H9 (cell line): ENCODE measurements at regions not wholly inside any gene's neighbourhood (a gene's known extent, or its start where the extent isn't known, plus 50 kb on each side); places are given as distances from the start of the nearest gene placed in this dataset.

ENCODE experiments used
- DNase-seq: peaks from one replicate; pipeline ENCODE4 v3.0.0-alpha.2; 2017
- H2AFZ ChIP-seq: one replicate; pipeline ENCODE4 v1.6.1; 2013; ENCODE audit warnings: mild to moderate bottlenecking, low read length, control low read depth, moderate library complexity
- H2AK5ac ChIP-seq: 2 replicates; pipeline ENCODE4 v1.6.1; 2013; ENCODE audit warnings: low read length, control low read depth, mixed read lengths; ENCODE audit not compliant: insufficient read length
- H2BK120ac ChIP-seq: one replicate; pipeline ENCODE4 v1.6.1; 2013; ENCODE audit warnings: low read depth, mild to moderate bottlenecking, low read length, control low read depth, inconsistent platforms; ENCODE audit not compliant: poor library complexity, severe bottlenecking
- H2BK12ac ChIP-seq: 2 replicates; pipeline ENCODE4 v1.6.1; 2013; ENCODE audit warnings: low read length, control low read depth, mixed read lengths, low read depth; ENCODE audit not compliant: insufficient read length
- H2BK15ac ChIP-seq: 2 replicates; pipeline ENCODE4 v1.6.1; 2013; ENCODE audit warnings: low read depth, low read length, control low read depth
- H2BK20ac ChIP-seq: one replicate; pipeline ENCODE4 v1.6.1; 2013; ENCODE audit warnings: low read depth, mild to moderate bottlenecking, low read length, control low read depth, inconsistent platforms; ENCODE audit not compliant: poor library complexity, severe bottlenecking
- H2BK5ac ChIP-seq: 2 replicates; pipeline ENCODE4 v1.6.1; 2013; ENCODE audit warnings: low read length, control low read depth, mixed read lengths; ENCODE audit not compliant: insufficient read length
- H3K14ac ChIP-seq: 2 replicates; pipeline ENCODE4 v1.6.1; 2013; ENCODE audit warnings: low read length, control low read depth; ENCODE audit not compliant: insufficient read depth
- H3K18ac ChIP-seq: 2 replicates; pipeline ENCODE4 v1.6.1; 2013; ENCODE audit warnings: low read depth, mild to moderate bottlenecking, mixed read lengths, low read length, control low read depth; ENCODE audit not compliant: insufficient read length
- H3K23ac ChIP-seq: 2 replicates; pipeline ENCODE4 v1.6.1; 2013; ENCODE audit warnings: low read length, control low read depth, mixed read lengths, low read depth; ENCODE audit not compliant: insufficient read length
- H3K23me2 ChIP-seq: 2 replicates; pipeline ENCODE4 v1.6.1; 2013; ENCODE audit warnings: low read depth, mild to moderate bottlenecking, mixed read lengths, low read length, control low read depth; ENCODE audit not compliant: insufficient read length, poor library complexity, severe bottlenecking
- H3K27ac ChIP-seq: 2 replicates; pipeline ENCODE4 v1.5.1; 2013; ENCODE audit warnings: low read length, control low read depth, mixed read lengths, low read depth; ENCODE audit not compliant: insufficient read length
- H3K27me3 ChIP-seq: 2 replicates; pipeline ENCODE4 v1.6.1; 2013; ENCODE audit warnings: low read length, control low read depth, inconsistent platforms; ENCODE audit not compliant: insufficient read depth
- H3K4ac ChIP-seq: 2 replicates; pipeline ENCODE4 v1.6.1; 2013; ENCODE audit warnings: low read depth, mild to moderate bottlenecking, control low read depth, inconsistent platforms, low read length, moderate library complexity
- H3K4me1 ChIP-seq: 2 replicates; pipeline ENCODE4 v1.6.1; 2013; ENCODE audit warnings: low read length, control low read depth, inconsistent platforms; ENCODE audit not compliant: insufficient read depth
- H3K4me2 ChIP-seq: 2 replicates; pipeline ENCODE4 v1.6.1; 2013; ENCODE audit warnings: low read length, control low read depth, mixed read lengths; ENCODE audit not compliant: insufficient read length, insufficient read depth
- H3K56ac ChIP-seq: 2 replicates; pipeline ENCODE4 v1.6.1; 2013; ENCODE audit warnings: low read depth, mild to moderate bottlenecking, mixed read lengths, low read length, control low read depth; ENCODE audit not compliant: insufficient read length
- H3K79me1 ChIP-seq: 2 replicates; pipeline ENCODE4 v1.6.1; 2013; ENCODE audit warnings: low read depth, mild to moderate bottlenecking, moderate library complexity, low read length, control low read depth, inconsistent platforms; ENCODE audit not compliant: insufficient read depth, poor library complexity, severe bottlenecking
- H3K79me2 ChIP-seq: 2 replicates; pipeline ENCODE4 v1.6.1; 2013; ENCODE audit warnings: low read length, control low read depth, inconsistent platforms; ENCODE audit not compliant: insufficient read depth
- H3K9ac ChIP-seq: 2 replicates; pipeline ENCODE4 v1.6.1; 2013; ENCODE audit warnings: low read length, control low read depth, mixed read lengths; ENCODE audit not compliant: insufficient read length; ENCODE audit errors: extremely low read depth
- H3K9me3 ChIP-seq: one replicate; pipeline ENCODE4 v1.6.1; 2013; ENCODE audit warnings: low read depth, low read length, inconsistent platforms; ENCODE audit not compliant: control insufficient read depth
- H3T11ph ChIP-seq: one replicate; pipeline ENCODE4 v1.6.1; 2013; ENCODE audit warnings: mild to moderate bottlenecking, low read length, control low read depth, inconsistent platforms
- H4K20me1 ChIP-seq: one replicate; pipeline ENCODE4 v1.6.1; 2013; ENCODE audit not compliant: control insufficient read depth, insufficient read length, insufficient read depth
- H4K5ac ChIP-seq: 2 replicates; pipeline ENCODE4 v1.6.1; 2013; ENCODE audit warnings: low read depth, mild to moderate bottlenecking, mixed read lengths, low read length, control low read depth; ENCODE audit not compliant: insufficient read length
- H4K8ac ChIP-seq: replicated peaks from 2 replicates; pipeline ENCODE4 v1.6.1; 2013; ENCODE audit warnings: low read length, control low read depth, mixed read lengths, low read depth; ENCODE audit not compliant: insufficient read length
- H4K91ac ChIP-seq: 2 replicates; pipeline ENCODE4 v1.6.1; 2013; ENCODE audit warnings: low read depth, mild to moderate bottlenecking, moderate library complexity, mixed read lengths, low read length, control low read depth; ENCODE audit not compliant: insufficient read length
- H3K27ac Mint-ChIP-seq, 3 experiments: 2 replicates in 2 of 3; 3 replicates in 1 of 3; pipeline ENCODE4 v1.8.0; 2020 to 2021; ENCODE audit warnings: mixed read lengths in 3 of 3, mild to moderate bottlenecking in 1 of 3, moderate library complexity in 1 of 3
- H3K27me3 Mint-ChIP-seq: 2 replicates; pipeline ENCODE4 v1.8.0; 2021; ENCODE audit warnings: low read depth, mild to moderate bottlenecking, moderate library complexity, mixed read lengths
- H3K36me3 Mint-ChIP-seq, 3 experiments: 2 replicates in 2 of 3; 3 replicates in 1 of 3; pipeline ENCODE4 v1.8.0; 2020 to 2021; ENCODE audit warnings: low read depth in 3 of 3, mixed read lengths in 3 of 3; ENCODE audit not compliant: insufficient read depth in 1 of 3
- H3K4me1 Mint-ChIP-seq, 2 experiments: 2 replicates each; pipeline ENCODE4 v1.8.0; 2020; ENCODE audit warnings: mixed read lengths in 2 of 2
- H3K4me3 Mint-ChIP-seq, 2 experiments: 2 replicates in 1 of 2; 3 replicates in 1 of 2; pipeline ENCODE4 v1.8.0; 2020 to 2021; ENCODE audit warnings: mild to moderate bottlenecking in 2 of 2, mixed read lengths in 2 of 2, moderate library complexity in 1 of 2
- H3K9me3 Mint-ChIP-seq, 2 experiments: 2 replicates in 1 of 2; 3 replicates in 1 of 2; pipeline ENCODE4 v1.8.0; 2020; ENCODE audit warnings: mild to moderate bottlenecking in 2 of 2, mixed read lengths in 2 of 2, moderate library complexity in 1 of 2
- CTCF ChIP-seq: fragments of 200-600 bp; sonication (generic); conservative IDR thresholded peaks from 3 replicates; pipeline ENCODE4 v1.8.0; 2021; ENCODE audit warnings: antibody characterized with exemption, mild to moderate bottlenecking
- WGBS: extraction: QIAGEN DNeasy Blood & Tissue Kit; methylation state at CpG from one replicate; pipeline ENCODE4 v1.1.7; 2013; ENCODE audit warnings: missing lambda C conversion rate, low lambda C conversion rate, mixed read lengths; ENCODE audit not compliant: insufficient read length; ENCODE audit errors: extremely low coverage; 5-methylcytosine and 5-hydroxymethylcytosine counted together

- no peaks in the 10 kb centered on the region for H3K79me1 ChIP-seq
- no peaks in the 10 kb centered on the region for H3K27me3 ChIP-seq
- H3K4me1 Mint-ChIP-seq = no peaks in the 10 kb centered on the region
- H2BK5ac ChIP-seq = no peak overlapping the region
- H3K27ac Mint-ChIP-seq = no peak overlapping the region
- H2BK120ac ChIP-seq = no peak overlapping the region
- no peak overlapping the region for H3K4ac ChIP-seq
- no peak for TF ChIP-seq CTCF
- no peak overlapping the region for H3K14ac ChIP-seq
- no peak overlapping the region for H3T11ph ChIP-seq
- no peaks in the 10 kb centered on the region for H3K27me3 Mint-ChIP-seq
- H3K27ac ChIP-seq = no peak overlapping the region
- no peak overlapping the region for H3K18ac ChIP-seq
- H3K56ac ChIP-seq = no peak overlapping the region
- H4K5ac ChIP-seq = no peak overlapping the region
- no peak overlapping the region for H2BK12ac ChIP-seq
- no peaks in the 10 kb centered on the region for H3K9me3 ChIP-seq
- H4K91ac ChIP-seq = no peak overlapping the region
- no peaks in the 10 kb centered on the region for H3K23me2 ChIP-seq
- no peaks in the 10 kb centered on the region for H3K79me2 ChIP-seq
- no peak overlapping the region for H3K9ac ChIP-seq
- no peak overlapping the region for H2AFZ ChIP-seq
- H4K20me1 ChIP-seq = no peaks in the 10 kb centered on the region
- no CpG with 5 or more reads among the region's 4 CpGs for WGBS
- H4K8ac ChIP-seq = no peak overlapping the region
- H3K4me2 ChIP-seq = no peak overlapping the region
- H2AK5ac ChIP-seq = no peak overlapping the region
- no peaks in the 10 kb centered on the region for H3K4me1 ChIP-seq
- H3K9me3 Mint-ChIP-seq = no peaks in the 10 kb centered on the region
- no peak overlapping the region for H3K23ac ChIP-seq
- H2BK20ac ChIP-seq = no peak overlapping the region
- H3K4me3 Mint-ChIP-seq = no peak overlapping the region
- H2BK15ac ChIP-seq = no peak overlapping the region
- peaks cover 0 to 21% (median 0%) of the 10 kb centered on the region in 3 experiments; a peak in 2 of 7 replicates for H3K36me3 Mint-ChIP-seq
- no peak for DNase-seq
These were observed 57.8 kb upstream of the C5orf46 start for GRCh38 chr5:147963948-147964693.
